Islet of Langerhans (tissue), 1 donor: ENCODE measurements at regions not wholly inside any gene's neighbourhood (a gene's known extent, or its start where the extent isn't known, plus 50 kb on each side); places are given as distances from the start of the nearest gene placed in this dataset.

ENCODE experiments used
- FAIRE-seq: peaks from one replicate; lab custom pipeline; 2011; peaks lifted over from hg19 to GRCh38; lab: Jason Lieb, UNC

DNA sequence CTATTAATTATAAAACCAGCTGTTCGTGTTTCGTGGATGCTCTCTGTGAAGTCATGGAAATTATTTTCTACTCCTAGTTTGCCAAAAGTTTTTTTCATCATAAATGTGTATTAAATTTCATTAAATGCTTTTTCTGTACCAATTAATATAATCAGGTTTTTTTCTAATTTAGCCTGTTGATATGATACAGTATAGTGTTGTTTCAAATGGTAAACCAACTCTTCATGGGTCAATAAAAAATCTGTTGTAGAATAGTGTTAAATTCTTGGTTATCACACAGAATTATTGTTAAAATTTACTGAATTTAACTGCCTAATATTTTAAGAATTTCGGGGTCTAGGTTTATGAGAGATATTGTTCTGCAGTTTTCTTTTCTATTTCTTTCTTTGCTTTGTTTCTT is 505.9 kb upstream of the MANEA start:
- FAIRE-seq = no peak

DNA sequence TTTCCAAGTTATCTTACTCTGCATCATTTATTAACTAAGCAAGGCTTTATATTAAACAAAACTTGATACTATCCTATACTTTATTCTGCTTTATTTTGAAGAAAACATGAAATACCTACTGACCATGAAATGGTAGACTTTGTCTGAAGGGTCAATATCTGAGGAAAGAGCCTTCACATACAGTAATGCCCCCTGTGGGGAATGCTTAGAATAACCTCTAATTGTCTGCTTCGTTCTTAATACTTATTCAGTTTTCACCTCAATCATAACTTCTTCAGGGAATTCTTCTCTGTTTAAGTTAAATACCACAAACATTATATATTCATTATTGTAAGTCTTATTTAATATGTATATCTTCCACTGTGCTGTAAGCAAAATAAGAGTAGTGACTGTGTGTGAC is 498.9 kb upstream of the MANEA start:
- no peak for FAIRE-seq

GRCh38 chr6:95081231-95081630 is 496.1 kb upstream of the MANEA start:
- FAIRE-seq = no peak

GRCh38 chr6:95081949-95082348 is 495.4 kb upstream of the MANEA start:
- no peak for FAIRE-seq

- no peak for FAIRE-seq
Measured at GRCh38 chr6:95083506-95083905, 493.8 kb upstream of the MANEA start.

GRCh38 chr6:95084867-95085266 is 492.5 kb upstream of the MANEA start:
- FAIRE-seq = no peak

DNA sequence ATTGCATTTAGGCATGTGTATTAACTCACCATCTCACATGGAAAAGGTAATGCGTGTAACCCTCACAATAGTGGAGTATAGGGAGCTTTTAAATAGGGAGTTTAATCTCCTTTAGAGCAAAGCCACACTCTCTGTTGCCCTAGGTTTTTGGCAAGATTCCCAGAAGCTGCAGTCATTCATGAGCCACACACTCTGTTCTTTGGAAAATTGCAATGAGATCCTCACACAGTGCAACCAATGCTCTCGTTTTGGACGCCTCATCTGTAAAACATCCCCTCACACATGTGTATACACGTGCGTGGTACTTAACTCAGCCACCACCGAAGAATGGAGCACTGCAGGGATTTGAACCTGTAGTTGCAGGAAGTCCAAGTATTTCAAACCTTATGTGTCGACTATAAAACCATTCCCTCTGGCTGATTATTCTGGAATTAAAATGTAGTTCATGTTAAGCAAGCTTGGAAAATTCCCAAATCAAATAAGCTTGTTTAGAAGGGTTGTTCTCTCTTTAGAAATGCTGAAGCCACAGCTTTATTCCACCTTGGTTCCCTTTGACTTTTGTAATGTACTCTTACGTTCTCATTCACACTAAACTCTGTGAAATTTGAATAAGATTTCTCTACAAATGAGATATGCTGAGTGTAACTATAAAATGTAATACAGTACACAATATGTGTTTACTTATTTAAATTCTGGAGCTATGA is 489.8 kb upstream of the MANEA start:
- no peak for FAIRE-seq

- FAIRE-seq = no peak
Measured at GRCh38 chr6:95091823-95092436, 485.4 kb upstream of the MANEA start.

- FAIRE-seq = no peak
Measured at GRCh38 chr6:95093154-95093553, 484.2 kb upstream of the MANEA start.

DNA sequence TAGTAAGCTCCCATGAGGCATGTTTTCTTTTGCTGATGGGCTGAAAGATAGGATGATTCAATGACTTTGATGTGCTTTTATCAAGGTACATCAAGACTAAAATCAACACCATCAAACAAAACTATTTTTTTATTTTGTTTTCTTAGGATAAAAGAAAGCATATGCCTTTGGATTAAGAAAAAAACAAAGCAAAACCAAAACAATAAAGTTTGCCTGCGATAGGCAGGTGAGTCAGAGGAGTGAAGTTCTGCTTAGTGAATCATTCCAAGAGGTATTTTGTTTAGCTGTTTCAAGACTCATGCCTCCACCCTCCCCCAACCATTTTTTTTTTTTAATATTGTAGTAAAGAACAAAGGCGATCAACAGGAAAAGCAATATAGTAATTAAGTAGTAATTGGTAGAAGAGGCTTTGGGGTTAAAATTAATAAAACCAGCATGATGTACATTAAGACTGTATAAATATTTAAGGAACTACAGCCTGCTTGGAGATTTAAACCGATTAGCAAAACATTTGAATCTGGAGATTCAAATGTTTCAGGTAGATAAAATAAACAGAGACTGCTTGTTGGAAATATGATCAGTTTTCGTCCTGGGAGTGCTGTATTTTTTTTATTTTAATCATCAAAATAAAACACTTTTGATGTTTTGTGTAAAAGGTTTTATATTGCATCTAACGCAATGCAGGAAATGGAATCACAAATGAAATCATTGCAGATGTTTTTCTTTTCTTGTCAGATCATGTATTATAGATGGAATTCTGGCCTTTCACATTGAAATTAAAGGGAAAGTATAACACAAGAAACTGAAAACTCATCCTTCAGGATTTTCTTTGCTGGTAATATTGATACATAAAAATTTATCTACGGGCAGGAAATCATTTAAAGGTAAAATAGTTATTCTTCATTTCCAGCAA is 482.3 kb upstream of the MANEA start:
- no peak for FAIRE-seq

GRCh38 chr6:95095855-95096254 is 481.5 kb upstream of the MANEA start:
- no peak for FAIRE-seq

- no peak for FAIRE-seq
Measured at GRCh38 chr6:95099410-95099809, 477.9 kb upstream of the MANEA start.

DNA sequence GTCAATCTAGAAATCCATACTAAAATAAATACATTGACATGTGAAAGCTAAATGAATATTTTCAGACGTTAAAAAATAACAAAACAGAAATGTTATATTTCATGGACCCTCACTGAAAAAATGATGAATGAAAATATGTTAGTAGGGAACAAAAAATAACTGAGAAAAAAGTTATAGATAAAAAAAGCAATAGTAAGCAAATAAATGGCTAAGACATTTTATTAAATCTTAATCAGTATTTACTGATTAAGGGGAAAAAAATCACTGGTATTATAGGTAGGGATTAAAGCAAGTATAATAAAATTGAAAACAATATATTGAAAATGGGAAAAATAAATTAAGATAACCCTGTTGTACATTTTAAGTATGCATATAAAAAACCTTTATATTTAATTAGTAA is 468.1 kb upstream of the MANEA start:
- FAIRE-seq = no peak

- FAIRE-seq = no peak
Measured at GRCh38 chr6:95110767-95111166, 466.6 kb upstream of the MANEA start.

- no peak for FAIRE-seq
Measured at GRCh38 chr6:95117236-95117635, 460.1 kb upstream of the MANEA start.

DNA sequence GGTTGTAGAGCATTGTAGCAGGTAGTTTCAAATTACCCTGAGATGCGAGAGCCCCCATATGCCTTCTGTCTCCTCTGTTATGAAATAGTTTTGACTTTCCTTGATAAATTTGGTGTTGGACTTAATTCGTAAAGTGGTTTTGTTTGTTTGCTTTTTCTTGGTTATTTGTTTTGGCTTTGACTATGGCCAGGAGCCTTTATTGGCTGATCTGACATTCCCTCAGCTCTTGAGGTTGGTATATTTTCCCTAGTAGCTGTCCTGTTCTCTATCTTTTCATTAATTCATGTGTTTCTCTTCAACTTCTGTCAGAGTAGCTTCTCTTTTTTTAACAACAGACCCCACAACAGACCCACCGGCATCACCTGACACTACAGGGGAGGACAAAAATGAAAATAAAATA is 457.4 kb upstream of the MANEA start:
- FAIRE-seq = no peak

GRCh38 chr6:95120984-95121383 is 456.4 kb upstream of the MANEA start:
- no peak for FAIRE-seq

- no peak for FAIRE-seq
Measured at GRCh38 chr6:95127261-95127660, 450.1 kb upstream of the MANEA start.

- no peak for FAIRE-seq
Measured at GRCh38 chr6:95128439-95128838, 448.9 kb upstream of the MANEA start.

GRCh38 chr6:95128947-95129346 is 448.4 kb upstream of the MANEA start:
- no peak for FAIRE-seq

GRCh38 chr6:95133578-95133977 is 443.8 kb upstream of the MANEA start:
- no peak for FAIRE-seq

- FAIRE-seq = no peak
Measured at GRCh38 chr6:95135182-95135581, 442.2 kb upstream of the MANEA start.

DNA sequence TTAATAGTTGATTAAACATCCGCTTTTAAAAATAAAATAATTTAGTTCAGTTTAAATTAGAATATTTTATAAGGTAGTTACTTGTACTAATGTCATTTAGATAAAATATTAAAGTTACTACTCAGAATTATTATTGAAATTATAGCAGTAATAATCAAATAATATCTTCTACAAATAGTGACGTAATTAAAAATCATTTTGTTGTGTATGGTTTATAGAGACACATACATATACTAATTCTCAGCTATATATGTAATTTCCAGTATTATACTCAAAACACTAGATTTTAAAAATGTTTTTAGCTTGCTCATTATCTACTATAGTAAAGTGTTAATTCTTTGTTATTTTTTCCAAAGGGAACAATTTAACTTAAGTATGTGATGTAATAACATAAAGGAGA is 435.2 kb upstream of the MANEA start:
- FAIRE-seq = no peak
